ENCODE measurements at regions not wholly inside any gene's neighbourhood (a gene's known extent, or its start where the extent isn't known, plus 50 kb on each side); places are given as distances from the start of the nearest gene placed in this dataset.

DNA sequence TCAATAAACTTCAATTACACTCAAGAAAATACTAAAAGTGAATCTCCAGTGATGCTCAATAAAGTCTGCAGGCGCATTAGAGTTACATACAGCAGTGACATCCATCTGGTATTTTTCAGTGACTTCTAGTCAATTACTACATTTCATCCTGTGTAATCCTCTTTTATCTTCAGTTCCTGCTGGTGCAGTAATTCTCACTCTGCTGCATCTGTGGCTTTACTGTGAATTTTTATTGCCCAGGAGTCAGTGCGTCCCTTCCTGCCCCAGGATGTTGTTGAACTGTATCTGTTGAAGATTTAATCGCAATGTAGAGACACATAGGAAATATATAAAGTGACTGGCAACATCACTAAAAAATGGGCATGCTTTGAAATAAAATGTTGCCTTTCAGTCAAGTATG lies 196.3 kb upstream of the TMTC4 start:
- no peak for DNase-seq (ENCODE audit: low read depth in 2 of 3, low spot score in 1 of 3)

DNA sequence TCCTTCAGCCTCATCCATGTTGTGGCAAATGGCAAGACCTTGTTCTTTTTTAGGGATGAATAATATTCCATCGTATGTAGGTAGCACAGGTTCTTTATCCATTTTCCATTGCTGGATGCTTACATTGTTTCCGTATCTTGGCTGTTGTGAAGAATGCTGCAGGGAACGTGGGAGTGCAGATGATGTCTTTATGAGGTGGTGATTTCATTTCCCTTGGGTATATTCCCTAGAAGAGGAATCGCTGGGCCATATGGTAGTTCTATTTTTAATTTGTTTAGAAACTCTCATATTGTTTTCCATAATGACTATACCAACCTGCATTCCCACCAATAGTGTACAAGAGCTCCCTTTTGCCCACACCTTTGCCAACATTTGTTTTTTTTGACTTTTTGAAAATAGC lies 186.3 kb upstream of the TMTC4 start:
- DNase-seq (ENCODE audit: low read depth in 2 of 3, low spot score in 1 of 3) = no peak

DNA sequence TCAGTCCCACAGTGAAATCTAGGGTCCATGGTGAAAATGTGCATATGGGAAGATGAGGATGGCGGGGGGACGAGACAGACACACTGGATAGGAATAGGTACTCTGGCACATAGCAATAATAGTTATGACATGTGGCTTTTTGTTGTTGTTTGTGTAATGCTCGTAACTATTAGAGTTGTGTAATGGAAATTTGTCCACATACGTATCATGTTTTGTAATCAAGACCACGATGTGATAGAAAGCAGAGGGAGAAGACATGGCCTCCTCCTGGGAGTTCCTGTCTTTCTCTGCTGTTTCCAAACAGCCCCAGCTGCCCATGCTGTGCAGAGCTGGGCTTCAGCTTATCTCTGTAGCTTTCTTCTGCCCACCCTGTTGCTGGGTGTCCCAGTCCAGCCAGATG lies 185.3 kb upstream of the TMTC4 start:
- no peak for DNase-seq (ENCODE audit: low read depth in 2 of 3, low spot score in 1 of 3)

DNA sequence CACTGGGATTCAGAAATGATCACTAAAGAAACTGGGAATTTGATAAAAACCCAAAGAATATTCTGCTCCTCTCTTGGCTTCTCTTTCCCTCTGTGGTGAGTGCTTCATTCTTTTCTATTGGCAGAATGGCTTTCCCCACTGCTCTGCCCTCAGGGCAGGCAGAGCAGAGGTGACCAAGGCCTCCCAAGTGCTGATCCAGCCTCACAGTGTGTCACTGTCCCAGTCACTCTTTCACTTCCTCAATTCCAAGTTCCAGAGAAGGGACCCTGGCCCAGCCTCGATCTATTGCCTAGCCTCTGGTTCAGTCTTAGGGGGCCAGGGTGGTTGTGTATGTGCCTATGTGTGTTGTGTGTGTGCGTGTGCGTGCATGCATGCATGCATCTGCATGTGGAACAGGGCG lies 180.6 kb upstream of the TMTC4 start:
- no peak for DNase-seq (ENCODE audit: low read depth in 2 of 3, low spot score in 1 of 3)

DNA sequence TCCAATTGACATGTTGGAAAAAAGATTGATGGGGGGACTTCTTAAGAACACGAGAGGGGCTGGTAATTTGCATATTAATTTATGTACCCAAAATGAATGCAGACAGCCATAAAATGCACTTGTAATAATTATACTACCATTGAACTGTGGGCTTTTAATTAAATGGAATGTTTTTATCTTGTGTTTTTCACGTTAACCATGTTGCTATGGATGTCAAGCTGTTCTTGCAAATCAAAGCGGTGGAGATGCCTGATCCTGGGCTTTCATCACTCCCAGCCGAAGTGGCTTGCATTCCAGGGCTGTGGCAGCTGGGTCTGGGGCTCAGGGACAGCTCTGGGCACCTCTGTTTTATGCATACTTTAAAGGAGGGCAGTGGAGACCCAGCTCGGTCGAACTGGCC lies 179.4 kb upstream of the TMTC4 start:
- DNase-seq (ENCODE audit: low read depth in 2 of 3, low spot score in 1 of 3) = no peak

DNA sequence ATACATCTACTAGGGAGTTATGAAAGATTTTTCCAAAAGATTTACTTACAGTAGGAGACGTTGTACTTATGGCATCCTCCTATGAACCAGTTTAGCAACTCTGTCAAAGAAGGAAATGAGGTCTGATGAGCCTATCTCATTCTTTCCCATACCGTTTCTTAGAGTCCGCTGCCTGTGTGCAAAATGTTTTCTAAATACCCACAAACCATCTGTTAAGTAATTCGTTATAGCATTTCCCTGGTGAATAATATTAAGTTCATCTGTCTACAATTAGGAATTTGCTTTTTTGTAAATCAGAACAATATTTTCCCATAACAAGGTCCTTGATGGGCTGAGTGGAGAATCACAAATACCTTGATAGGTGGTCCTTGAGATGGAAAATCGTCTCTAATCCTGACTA lies 178.8 kb upstream of the TMTC4 start:
- no peak for DNase-seq (ENCODE audit: low read depth in 2 of 3, low spot score in 1 of 3)

DNA sequence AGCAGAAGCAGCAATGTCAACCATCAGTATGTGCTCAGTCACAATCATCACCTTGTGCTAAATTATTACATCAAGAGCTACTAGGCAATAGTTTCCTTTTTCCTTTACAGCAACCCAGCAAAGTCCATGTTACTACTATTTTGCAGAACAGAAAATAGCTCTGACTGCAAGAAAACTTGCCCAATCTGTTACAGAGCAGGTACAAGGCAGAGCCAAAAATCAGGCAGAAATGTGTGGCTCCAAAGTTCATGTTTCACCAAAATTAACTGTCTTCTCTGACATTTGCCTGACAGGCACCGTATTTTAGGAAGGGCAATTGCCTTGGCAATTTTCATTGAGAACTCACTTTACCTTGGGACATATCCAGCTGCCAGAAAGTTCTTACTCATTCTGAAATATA lies 177.6 kb upstream of the TMTC4 start:
- no peak for DNase-seq (ENCODE audit: low read depth in 2 of 3, low spot score in 1 of 3)

DNA sequence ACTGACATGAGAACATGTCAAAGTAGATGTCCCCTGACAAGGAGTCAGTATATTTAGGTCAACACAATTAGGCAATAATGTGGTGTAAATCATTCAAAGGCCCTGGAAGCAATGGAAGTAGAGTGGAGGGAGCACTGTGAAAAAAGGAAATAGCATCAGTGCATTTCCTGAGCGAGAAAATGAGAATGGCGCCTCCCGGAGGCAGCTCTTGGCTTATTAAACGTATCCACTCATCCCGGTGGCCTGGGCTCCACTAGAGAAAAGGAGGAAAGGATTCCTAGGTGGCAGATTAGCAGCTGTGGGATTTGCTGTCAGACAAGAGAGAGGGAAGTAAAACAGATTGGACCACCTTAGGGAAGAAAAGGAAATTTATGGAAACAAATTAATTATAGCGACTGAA lies 173.7 kb upstream of the TMTC4 start:
- no peak for DNase-seq (ENCODE audit: low read depth in 2 of 3, low spot score in 1 of 3)

DNA sequence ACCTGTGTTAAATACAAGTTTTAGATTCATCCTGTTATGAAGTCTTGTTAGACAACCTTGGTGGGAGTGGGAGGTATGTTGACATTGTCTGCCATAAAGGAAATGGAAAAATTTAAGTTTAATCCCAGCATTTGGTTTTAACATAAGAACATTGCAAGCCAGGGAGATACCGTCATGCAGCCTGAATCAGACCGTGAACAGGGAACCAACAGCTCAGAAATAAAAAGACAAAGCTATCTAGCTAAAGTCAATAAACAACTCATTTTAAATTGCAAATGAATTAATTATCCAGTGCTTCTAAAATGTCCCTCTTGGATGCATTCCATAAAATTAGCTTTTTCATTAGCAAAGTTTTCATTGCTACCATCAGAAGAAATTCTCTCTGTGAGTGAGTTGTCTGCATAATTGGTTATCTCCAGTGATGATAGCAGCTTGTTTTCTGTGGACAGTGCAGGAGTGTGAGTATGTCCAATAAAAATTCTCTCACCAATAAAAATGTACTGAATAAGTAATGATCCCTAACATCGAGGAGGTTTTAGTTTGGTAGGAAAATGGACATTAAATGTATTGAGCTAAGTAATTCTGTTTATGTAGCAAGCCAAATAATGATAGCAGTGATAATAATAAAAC lies 170.6 kb upstream of the TMTC4 start:
- no peak for DNase-seq (ENCODE audit: low read depth in 2 of 3, low spot score in 1 of 3)

DNA sequence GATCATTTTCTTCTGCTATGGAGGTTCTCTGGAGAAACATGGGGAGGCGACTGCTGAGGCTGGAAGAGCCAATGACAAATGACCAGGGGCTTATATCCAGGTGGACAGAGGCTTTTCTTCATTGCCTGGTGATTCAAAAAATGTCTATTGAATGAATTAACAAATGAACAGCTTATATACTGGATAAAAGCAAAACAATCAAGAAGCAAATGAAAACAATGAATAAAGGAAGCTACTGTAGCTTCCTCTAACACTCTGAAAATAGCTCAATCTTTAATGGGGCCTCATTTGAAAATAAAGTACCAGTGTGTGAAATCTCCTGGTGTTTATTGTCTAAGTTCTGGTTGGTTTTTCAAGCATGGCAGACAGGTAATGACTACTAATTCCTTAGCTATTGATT lies 167.5 kb upstream of the TMTC4 start:
- no peak for DNase-seq (ENCODE audit: low read depth in 2 of 3, low spot score in 1 of 3)

DNA sequence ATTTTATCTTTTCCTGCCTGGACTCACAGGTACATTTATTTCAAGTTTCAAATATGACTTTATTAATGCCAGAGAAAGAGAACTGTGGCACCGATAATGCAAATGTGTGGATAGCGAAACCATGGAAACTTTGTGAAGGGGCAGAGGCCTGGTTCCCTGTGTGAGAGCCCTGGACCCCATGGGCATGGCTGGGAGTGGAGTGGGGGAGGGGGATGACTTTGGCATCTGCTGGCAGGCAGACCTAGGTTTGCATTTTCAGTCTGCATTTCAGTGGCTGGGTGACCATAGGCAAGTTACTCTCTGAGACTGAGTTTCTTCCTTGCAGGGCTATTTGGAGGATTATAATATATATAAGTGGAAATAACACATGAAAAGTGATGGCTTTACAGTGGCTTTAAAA lies 163.8 kb upstream of the TMTC4 start:
- DNase-seq (ENCODE audit: low read depth in 2 of 3, low spot score in 1 of 3) = no peak

DNA sequence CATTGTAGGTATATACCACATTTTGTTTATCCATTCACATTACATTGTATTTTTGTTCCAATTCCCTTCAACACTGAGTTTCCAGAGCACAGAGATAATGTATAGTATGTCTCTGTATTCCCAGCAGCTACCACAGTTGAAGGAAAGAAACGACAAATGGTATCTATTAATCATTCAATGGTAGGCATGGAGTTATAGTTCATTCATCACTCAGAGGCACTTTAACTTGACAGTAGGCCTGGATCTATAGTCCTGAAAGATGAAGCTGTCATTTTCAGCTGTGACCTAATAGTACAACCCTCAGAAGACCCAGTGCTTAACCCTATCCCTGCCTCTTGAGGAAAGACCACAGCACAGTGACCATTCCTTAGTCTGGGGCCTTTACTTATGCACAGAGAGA lies 163.0 kb upstream of the TMTC4 start:
- DNase-seq (ENCODE audit: low read depth in 2 of 3, low spot score in 1 of 3) = no peak

DNA sequence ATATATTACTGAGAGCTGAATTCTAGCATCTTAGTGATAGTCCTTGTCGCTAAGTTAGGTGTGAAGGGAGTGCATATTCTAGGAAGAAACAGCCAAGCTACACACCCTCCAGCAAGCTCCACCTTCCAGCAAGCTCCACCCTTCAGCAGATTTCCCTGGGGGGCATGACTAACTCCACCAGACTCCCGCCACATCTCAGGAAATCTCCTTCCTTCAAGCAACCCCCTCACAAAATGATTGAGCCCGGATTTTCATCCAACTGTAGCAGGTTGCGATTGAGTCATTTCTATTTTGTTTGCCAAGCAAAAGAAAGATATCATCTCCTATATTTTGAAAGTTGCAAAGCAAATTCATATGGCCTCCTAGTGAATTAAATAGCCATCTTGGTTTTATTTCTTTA lies 162.1 kb upstream of the TMTC4 start:
- DNase-seq (ENCODE audit: low read depth in 2 of 3, low spot score in 1 of 3) = no peak

DNA sequence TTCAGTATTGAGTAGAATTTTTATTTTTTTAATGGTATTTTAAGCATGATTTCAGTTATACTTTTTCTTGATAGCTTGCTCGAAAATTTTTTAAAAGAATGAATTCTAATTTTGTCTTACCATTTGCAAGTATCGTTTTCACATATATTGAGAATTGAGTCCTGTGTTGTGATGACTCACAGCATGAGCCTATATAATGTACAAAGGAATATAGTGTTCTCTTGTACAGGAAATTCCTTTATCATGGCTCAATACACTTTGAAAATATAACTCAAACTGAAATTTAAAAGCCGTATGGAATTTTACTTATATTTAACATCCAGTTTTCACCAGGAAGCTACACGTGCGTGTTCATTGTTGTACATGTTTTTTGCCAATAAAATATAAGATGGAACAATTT lies 161.1 kb upstream of the TMTC4 start:
- DNase-seq (ENCODE audit: low read depth in 2 of 3, low spot score in 1 of 3) = no peak

DNA sequence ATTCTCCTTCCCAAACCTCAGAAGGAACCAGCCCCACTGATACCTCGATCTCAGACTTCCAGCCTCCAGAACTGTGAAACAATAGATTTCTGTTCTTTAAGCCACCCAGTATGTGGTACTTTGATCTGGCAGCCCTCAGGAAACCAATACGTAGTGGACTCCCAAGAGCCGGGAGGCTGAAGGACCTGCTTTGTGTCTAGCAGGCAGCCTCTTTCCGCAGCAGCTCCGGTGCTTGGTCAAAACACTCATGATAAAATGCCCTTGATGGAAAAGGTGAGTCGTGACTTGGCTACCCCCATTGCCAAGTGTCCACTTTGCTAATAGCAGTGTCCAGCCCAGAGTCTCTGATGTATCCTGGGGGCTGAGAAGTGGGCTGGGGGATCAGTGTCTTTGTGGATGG lies 158.8 kb upstream of the TMTC4 start:
- no peak for DNase-seq (ENCODE audit: low read depth in 2 of 3, low spot score in 1 of 3)

DNA sequence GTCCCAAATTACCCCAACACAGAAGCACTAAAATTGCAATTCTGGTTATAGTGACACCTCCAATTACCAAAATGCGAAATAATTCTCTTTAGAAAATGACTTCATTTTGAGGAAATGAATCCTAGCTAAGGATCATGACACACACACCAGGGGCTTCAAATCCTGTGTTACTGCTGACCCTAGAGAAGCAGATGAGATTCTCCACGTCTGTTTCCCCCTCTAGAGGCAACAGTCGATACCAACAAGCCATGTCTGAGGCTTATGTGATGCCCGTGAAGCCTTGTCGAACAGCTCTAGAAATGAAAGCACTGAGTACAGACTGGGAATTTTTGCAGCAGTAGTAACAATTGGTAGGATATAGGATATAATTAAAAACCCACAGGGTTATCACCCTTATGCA lies 153.6 kb upstream of the TMTC4 start:
- no peak for DNase-seq (ENCODE audit: low read depth in 2 of 3, low spot score in 1 of 3)

DNA sequence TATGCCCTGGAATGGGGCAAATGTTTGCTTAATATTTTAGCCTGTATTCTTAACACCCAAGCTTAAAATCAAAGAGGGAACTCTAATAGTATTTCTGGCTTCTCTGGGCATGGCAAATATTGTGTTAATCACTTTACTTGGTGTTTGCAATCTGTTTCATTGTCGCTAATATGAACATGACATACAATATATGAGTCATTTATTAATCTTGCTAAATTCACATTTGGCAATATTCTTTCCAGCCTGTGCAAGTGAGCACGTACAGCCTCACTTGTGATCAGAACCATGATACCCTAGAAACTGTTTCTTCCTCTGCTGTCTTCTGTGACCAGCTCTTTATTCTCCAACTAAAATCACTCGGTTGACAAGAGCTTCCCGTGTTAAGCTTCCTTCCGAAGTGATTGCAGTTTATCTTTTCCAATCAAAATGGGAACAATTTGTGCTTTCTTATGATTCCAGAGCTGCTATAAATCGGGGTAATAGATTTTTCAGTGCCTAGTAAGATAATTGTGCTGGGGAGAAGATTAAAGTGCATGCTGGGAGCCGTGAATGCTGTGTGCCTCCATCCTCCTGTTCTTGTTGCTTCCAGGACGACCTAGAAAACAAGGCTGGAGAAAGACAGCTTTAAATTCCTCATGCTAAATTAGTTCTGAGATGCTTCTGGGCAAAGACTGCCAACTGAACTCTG lies 153.0 kb upstream of the TMTC4 start:
- no peak for DNase-seq (ENCODE audit: low read depth in 2 of 3, low spot score in 1 of 3)

DNA sequence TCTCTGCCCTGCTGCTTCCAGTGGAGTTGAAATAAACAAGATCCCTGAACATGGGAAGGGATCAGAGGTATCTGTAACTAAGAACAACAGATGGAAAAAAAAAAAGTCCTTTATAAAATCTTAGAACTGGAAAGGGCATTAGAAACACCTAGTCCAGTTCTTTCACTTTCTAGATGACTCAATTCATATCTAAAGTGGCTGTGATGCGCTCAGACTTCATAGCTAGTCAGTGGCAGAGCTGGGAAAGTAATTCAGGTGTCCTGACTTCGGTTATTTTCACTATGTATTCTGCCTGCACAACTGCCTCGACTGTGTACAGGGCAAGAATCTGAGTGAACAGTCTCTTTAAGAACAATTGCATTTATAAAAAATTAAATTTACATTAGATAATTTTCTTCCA lies 151.8 kb upstream of the TMTC4 start:
- no peak for DNase-seq (ENCODE audit: low read depth in 2 of 3, low spot score in 1 of 3)

DNA sequence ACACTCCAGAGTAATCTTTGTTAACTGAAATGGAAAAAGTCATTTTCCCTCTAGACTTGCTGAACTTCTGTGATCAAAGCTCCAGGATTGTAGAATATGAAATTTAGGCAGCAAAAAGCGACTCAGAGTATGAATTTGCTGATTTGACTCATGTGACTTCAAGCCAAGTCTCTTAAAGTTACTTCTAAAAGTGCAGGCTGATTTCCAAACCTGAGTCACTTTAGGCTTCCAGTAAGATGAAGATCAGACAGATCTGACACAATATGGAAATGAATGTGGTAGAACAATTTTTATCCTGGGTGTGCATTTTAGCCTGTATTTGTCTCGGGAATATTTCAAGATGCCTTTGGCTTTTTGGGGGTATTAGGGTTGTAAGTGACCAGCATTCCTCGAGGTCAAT lies 151.0 kb upstream of the TMTC4 start:
- no peak for DNase-seq (ENCODE audit: low read depth in 2 of 3, low spot score in 1 of 3)

DNA sequence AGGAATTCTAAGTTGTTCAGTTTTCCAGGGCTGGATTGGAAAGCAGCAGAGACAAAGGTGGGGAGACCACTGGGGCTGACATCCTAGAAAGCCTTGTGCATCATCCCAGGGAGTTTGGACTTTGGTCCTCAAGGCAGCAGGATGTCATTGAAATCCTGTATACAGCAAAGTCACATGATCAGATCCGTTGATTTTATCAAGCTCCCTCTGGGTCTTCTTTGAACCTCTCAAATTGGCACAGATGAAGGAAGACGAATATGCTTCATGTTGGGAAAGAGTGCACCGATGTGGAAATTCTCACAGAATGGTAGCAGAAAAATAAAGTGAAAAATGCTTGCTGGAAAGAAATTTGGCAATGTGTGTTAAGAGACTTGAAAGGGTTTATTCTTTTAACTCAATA lies 149.8 kb upstream of the TMTC4 start:
- no peak for DNase-seq (ENCODE audit: low read depth in 2 of 3, low spot score in 1 of 3)

DNA sequence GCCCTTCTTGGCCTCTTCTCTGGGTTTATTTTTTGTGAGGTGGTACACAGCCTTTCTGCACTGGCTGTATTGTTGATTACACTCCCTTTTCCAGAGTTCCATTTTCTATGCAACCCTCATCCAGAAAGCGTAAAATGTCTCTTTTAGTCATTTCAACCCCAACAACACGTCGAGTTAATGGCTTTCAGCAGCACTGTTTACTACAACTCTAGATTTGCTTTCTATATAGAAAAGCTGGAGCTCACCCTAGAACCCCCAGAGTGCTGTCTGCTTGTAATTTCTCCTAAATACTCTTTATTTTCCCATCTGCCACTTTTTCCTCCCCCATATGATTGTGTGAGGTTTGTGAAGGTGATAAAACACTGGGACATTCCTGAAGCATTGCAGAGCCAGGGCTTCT lies 148.9 kb upstream of the TMTC4 start:
- no peak for DNase-seq (ENCODE audit: low read depth in 2 of 3, low spot score in 1 of 3)

DNA sequence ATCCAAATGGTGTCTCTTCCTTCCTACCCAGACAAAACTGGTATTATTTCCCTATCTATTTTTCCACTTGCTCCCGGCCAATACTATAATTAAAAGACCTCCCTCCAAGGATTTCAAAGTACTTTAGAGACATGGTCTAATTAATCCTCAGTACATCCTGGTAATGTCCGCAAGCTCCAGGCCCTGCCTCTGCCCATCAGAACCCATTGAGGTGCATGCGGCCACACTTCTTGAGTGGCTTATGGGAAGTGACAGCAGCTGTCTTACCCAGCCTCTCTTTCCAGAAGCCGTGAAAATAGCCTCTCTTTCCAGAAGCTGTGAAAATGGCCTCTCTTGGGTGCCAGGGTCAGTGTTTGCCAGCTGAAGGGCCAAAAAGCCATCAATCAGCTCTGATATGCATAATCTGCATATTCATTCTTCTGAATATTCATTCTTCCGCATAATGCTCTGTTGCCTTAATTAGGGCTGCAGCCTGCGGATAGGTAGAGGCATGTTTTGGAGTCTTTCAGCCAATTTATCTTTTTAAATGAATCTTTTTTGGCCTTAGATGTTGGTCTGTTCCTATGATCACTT lies 148.4 kb upstream of the TMTC4 start:
- DNase-seq (ENCODE audit: low read depth in 2 of 3, low spot score in 1 of 3) = no peak

DNA sequence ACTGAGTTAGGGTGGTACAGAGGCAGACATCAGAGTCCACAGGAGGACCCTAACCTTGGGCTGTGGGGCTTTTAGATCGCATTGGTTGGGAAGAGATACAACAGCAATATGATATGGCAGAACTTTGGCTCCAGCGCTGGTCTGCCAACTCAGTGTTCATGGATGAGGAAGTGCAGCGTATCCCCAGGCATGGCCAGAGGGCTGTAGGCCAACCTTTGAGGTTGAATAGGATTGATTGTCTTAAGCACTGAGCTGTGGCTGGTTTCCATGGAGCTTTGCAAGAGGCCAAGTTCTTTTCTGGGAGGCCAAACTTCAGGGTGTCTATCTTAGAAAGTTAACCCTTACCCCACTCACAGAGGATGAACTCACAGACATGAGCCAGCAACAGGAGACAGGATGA lies 144.1 kb upstream of the TMTC4 start:
- DNase-seq (ENCODE audit: low read depth in 2 of 3, low spot score in 1 of 3) = no peak
